Fibroblast of pulmonary artery (primary cell): ENCODE measurements at regions not wholly inside any gene's neighbourhood (a gene's known extent, or its start where the extent isn't known, plus 50 kb on each side); places are given as distances from the start of the nearest gene placed in this dataset.

Experiments
- DNase-seq: peaks from one replicate; pipeline ENCODE4 v3.0.0-alpha.2; 2010; ENCODE audit warnings: low read depth
- H3K4me3 ChIP-seq: replicated peaks from 2 replicates; pipeline ENCODE4 v1.5.1; 2011; ENCODE audit warnings: low read depth, mild to moderate bottlenecking, control low read depth, low read length, moderate library complexity
- TF ChIP-seq, protein P1 (sequence below): IDR thresholded peaks from 2 replicates; pipeline ENCODE4 v1.5.1; 2011; ENCODE audit warnings: mild to moderate bottlenecking, control low read depth, low read length, inconsistent platforms; ENCODE audit errors: missing control alignments

DNA sequence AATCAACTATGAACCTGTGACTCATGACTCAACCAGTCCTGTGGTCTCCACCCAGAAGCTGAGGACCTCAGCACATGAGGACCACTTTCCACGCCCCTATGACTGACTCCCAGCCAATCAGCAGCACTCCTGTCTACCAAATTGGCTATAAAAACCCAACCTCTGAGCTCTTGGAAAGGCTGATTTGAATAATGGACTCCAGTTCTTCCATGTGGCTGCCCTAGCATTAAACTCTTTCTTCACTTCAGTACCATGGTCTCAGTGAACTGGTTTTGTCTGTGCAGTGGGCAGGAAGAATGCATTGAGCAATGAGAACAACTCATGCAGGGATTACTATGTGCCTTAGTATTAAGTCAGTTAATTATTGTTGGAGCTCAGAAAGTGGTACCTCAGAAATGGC, 78.3 kb downstream of the CMPK2 start:
- no peak for DNase-seq
- TF ChIP-seq, protein P1, sequence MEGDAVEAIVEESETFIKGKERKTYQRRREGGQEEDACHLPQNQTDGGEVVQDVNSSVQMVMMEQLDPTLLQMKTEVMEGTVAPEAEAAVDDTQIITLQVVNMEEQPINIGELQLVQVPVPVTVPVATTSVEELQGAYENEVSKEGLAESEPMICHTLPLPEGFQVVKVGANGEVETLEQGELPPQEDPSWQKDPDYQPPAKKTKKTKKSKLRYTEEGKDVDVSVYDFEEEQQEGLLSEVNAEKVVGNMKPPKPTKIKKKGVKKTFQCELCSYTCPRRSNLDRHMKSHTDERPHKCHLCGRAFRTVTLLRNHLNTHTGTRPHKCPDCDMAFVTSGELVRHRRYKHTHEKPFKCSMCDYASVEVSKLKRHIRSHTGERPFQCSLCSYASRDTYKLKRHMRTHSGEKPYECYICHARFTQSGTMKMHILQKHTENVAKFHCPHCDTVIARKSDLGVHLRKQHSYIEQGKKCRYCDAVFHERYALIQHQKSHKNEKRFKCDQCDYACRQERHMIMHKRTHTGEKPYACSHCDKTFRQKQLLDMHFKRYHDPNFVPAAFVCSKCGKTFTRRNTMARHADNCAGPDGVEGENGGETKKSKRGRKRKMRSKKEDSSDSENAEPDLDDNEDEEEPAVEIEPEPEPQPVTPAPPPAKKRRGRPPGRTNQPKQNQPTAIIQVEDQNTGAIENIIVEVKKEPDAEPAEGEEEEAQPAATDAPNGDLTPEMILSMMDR = no peak
- H3K4me3 ChIP-seq = no peak overlapping the region

DNA sequence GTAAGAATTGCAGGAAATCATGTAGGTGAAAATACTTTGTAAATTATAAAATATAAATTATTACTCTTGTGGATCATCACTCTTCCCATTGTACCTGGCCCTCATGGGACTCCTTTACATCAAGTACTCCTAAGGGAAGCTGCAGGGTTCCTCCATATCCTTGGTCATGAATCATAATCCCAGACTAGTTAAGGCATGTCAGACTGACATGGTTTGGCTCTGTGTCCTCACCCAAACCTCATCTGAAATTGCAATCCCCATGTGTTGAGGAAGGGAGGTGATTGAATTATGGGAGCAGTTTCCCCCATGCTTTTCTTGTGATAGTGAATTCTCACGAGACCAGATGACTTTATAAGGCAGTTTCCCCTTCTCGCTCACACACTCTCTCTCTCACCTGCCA, 77.1 kb downstream of the CMPK2 start:
- TF ChIP-seq, protein P1 = no peak
- H3K4me3 ChIP-seq = no peak overlapping the region
- DNase-seq = no peak

DNA sequence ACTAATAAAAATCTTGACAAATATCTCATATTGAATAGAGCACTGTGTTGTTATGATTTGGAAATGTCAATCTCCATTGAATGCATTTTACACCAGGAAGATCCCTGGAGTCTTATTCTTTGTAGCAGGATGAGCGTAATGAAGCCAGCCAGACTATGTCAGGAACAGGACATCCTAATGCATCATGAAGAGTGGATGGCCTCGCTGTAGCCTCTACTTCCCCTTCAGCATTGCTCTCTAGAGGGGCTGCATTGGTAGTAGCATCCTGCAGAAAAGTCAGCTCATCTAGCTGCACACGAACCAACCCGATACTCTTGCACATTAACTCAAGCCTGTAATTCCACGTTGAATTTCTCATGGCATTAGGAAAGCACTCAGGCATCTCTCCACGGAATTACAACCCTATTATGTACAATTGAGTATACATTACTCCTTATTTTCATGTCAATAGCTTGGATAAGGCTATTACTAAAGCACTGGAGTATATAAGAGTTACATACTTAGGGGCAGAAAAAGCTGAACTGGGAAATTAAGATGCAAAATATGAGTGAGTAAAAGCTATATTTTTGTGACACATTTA, 76.1 kb downstream of the CMPK2 start:
- no peak for DNase-seq
- TF ChIP-seq, protein P1 = no peak
- H3K4me3 ChIP-seq = no peak overlapping the region

DNA sequence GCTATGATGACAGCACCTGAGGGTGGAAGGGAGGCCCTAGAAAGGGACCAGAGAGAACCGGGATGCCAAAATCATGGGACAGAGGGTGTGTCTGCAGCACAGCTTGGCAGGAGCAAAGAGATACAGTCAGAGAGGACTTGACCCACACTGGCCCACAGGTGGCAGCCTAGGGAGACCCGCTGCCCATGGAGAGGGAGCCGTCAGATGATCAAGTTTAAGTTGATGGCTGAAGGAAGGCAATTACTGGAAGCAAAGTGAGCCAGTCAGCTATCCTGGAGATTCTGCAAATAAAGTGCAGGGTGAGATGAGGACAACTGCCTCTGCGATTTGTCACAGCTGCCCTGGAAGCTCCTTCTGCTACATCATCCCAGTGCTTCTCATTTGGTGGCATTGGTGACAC, 74.0 kb downstream of the CMPK2 start:
- H3K4me3 ChIP-seq = no peak overlapping the region
- TF ChIP-seq, protein P1 = no peak
- no peak for DNase-seq

DNA sequence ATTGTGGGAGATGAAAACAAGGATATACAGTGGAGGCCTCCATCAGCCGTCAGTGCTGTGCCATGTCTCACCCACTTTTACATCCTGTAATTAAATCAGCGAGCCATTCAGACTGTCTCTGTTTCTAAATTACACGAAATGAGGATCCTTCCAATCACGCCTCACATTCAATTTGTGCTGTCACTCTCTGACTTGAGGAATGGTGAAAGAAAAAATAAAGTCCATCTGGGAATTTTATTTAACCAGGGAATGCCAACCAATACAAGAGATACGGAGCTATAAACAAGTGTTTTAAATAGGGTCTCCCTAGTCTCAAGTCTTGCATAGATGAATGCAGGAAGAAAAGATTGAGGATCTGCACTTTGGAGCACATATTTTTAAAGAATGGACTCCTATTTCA, 72.8 kb downstream of the CMPK2 start:
- H3K4me3 ChIP-seq = no peak overlapping the region
- DNase-seq = no peak
- TF ChIP-seq, protein P1 = no peak

DNA sequence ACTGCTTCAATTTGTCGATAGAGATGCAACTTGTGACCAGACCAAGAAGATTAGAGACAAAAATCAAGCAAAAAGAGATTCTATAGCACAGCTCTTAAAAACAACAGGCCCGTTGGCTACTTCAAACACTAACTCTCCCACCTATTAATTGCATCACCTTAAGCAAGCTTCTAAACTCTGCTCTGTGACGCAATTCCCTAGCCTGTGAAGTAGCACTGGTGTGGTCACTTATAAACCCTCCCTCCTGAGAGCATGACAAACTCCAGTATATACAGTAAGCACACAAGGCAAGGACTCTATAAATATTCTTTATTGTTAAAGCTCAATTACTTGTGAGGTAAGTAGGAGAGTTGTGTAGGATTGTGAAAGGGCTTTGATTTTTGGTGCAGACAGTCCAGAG, 72.3 kb downstream of the CMPK2 start:
- no peak overlapping the region for H3K4me3 ChIP-seq
- TF ChIP-seq, protein P1 = no peak
- DNase-seq = no peak

DNA sequence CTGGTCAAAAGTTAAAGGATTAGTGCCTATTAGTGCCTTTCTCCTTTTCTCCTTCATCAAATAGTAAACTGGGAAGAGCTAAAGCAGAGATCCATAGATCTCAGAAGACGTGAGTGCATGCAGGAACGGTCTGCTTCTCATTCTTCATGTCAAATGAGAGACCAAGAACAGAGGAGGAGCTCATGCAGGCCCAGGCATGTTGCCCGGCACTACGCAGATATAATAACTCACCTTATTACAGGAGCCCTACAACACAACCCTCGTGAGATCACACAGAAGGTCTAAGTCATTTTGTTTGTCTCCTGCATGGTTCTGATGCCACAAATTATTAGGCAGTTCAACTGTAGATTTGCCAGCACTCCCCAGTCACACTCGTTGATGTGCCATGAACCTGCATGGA, 71.8 kb downstream of the CMPK2 start:
- no peak overlapping the region for H3K4me3 ChIP-seq
- TF ChIP-seq, protein P1 = no peak
- DNase-seq = no peak
